ENCODE measurements at regions not wholly inside any gene's neighbourhood (a gene's known extent, or its start where the extent isn't known, plus 50 kb on each side); places are given as distances from the start of the nearest gene placed in this dataset.
"Not testable (repeated sequence)": the region's sequence is repeated elsewhere in the genome, so short reads cannot be mapped to it uniquely, and the experiment has no call there.

GRCh38 chr6:121633309-121633708 is 197.9 kb downstream of the GJA1 start:
- DNase-seq (ENCODE audit: extremely low spot score, unreplicated experiment) = no peak
- Mint-ChIP-seq H3K36me3 (ENCODE audit: unreplicated experiment) (peaks cover 8% of the 10 kb centered on the region), H3K27me3 (ENCODE audit: unreplicated experiment) (no peaks in the 10 kb centered on the region), H3K4me1 (ENCODE audit: unreplicated experiment) (no peaks in the 10 kb centered on the region), H3K4me3 (ENCODE audit: unreplicated experiment) (no peak overlapping the region), H3K9me3 (ENCODE audit: unreplicated experiment) (peaks cover 36% of the 10 kb centered on the region), H3K27ac (ENCODE audit: unreplicated experiment) (no peak overlapping the region)
- TF ChIP-seq CTCF (IDR thresholded peaks at IDR 0.05) = no peak

- not testable (repeated sequence) for H3K27ac Mint-ChIP-seq (ENCODE audit: unreplicated experiment); H3K4me3 Mint-ChIP-seq (ENCODE audit: unreplicated experiment); H3K36me3 Mint-ChIP-seq (ENCODE audit: unreplicated experiment); H3K4me1 Mint-ChIP-seq (ENCODE audit: unreplicated experiment); H3K27me3 Mint-ChIP-seq (ENCODE audit: unreplicated experiment); DNase-seq (ENCODE audit: extremely low spot score, unreplicated experiment)
- peaks cover 36% of the 10 kb centered on the region for H3K9me3 Mint-ChIP-seq (ENCODE audit: unreplicated experiment)
Measured at GRCh38 chr6:121634586-121634985, 199.1 kb downstream of the GJA1 start.

- Mint-ChIP-seq H3K36me3 (ENCODE audit: unreplicated experiment) (peaks cover 8% of the 10 kb centered on the region), H3K27me3 (ENCODE audit: unreplicated experiment) (no peaks in the 10 kb centered on the region), H3K9me3 (ENCODE audit: unreplicated experiment) (peaks cover 38% of the 10 kb centered on the region), H3K27ac (ENCODE audit: unreplicated experiment) (no peak overlapping the region), H3K4me3 (ENCODE audit: unreplicated experiment) (no peak overlapping the region), H3K4me1 (ENCODE audit: unreplicated experiment) (peaks cover 2% of the 10 kb centered on the region)
- TF ChIP-seq CTCF (IDR thresholded peaks at IDR 0.05) = no peak
- DNase-seq (ENCODE audit: extremely low spot score, unreplicated experiment) = no peak
Measured at GRCh38 chr6:121635355-121635754, 199.9 kb downstream of the GJA1 start.

- H3K9me3 Mint-ChIP-seq (ENCODE audit: unreplicated experiment) = peaks cover 31% of the 10 kb centered on the region
- H3K27ac Mint-ChIP-seq (ENCODE audit: unreplicated experiment); H3K4me3 Mint-ChIP-seq (ENCODE audit: unreplicated experiment); H3K4me1 Mint-ChIP-seq (ENCODE audit: unreplicated experiment); H3K27me3 Mint-ChIP-seq (ENCODE audit: unreplicated experiment); H3K36me3 Mint-ChIP-seq (ENCODE audit: unreplicated experiment); DNase-seq (ENCODE audit: extremely low spot score, unreplicated experiment): not testable (repeated sequence)
Measured at GRCh38 chr6:121636217-121636616, 200.8 kb downstream of the GJA1 start.

GRCh38 chr6:121639021-121639420 is 203.6 kb downstream of the GJA1 start:
- Mint-ChIP-seq H3K4me1 (ENCODE audit: unreplicated experiment) (peaks cover 2% of the 10 kb centered on the region), H3K27ac (ENCODE audit: unreplicated experiment) (no peak overlapping the region), H3K9me3 (ENCODE audit: unreplicated experiment) (peaks cover 29% of the 10 kb centered on the region), H3K36me3 (ENCODE audit: unreplicated experiment) (peaks cover 4% of the 10 kb centered on the region), H3K27me3 (ENCODE audit: unreplicated experiment) (no peaks in the 10 kb centered on the region), H3K4me3 (ENCODE audit: unreplicated experiment) (no peak overlapping the region)
- DNase-seq (ENCODE audit: extremely low spot score, unreplicated experiment) = no peak
- no peak for TF ChIP-seq CTCF (IDR thresholded peaks at IDR 0.05)

- Mint-ChIP-seq H3K9me3 (ENCODE audit: unreplicated experiment) (peaks cover 19% of the 10 kb centered on the region), H3K4me3 (ENCODE audit: unreplicated experiment) (no peak overlapping the region), H3K36me3 (ENCODE audit: unreplicated experiment) (no peaks in the 10 kb centered on the region), H3K27me3 (ENCODE audit: unreplicated experiment) (no peaks in the 10 kb centered on the region), H3K4me1 (ENCODE audit: unreplicated experiment) (peaks cover 12% of the 10 kb centered on the region), H3K27ac (ENCODE audit: unreplicated experiment) (no peak overlapping the region)
- no peak for TF ChIP-seq CTCF (IDR thresholded peaks at IDR 0.05)
- DNase-seq (ENCODE audit: extremely low spot score, unreplicated experiment) = no peak
Measured at GRCh38 chr6:121641158-121641557, 205.7 kb downstream of the GJA1 start.
